D721Med (cell line): ENCODE measurements at regions not wholly inside any gene's neighbourhood (a gene's known extent, or its start where the extent isn't known, plus 50 kb on each side); places are given as distances from the start of the nearest gene placed in this dataset.
A peak's percentile ranks its signal among the peaks of the same experiment; 100 is the strongest.

ENCODE experiments used
- DNase-seq: peaks from one replicate; pipeline ENCODE4 v3.0.0; 2011; ENCODE audit warnings: low spot score; ENCODE audit not compliant: insufficient read length
- FAIRE-seq: peaks from 2 replicates; lab custom pipeline; 2011; peaks lifted over from hg19 to GRCh38; lab: Jason Lieb, UNC
- CTCF ChIP-seq: IDR thresholded peaks from 2 replicates; pipeline ENCODE4 v1.5.1; 2012; ENCODE audit warnings: mild to moderate bottlenecking, control low read depth; ENCODE audit not compliant: insufficient read depth; ENCODE audit errors: missing control alignments

- TF ChIP-seq CTCF: no peak
- DNase-seq (no peak), FAIRE-seq (no peak)
Observed at GRCh38 chr14:71753976-71754375, 178.3 kb upstream of the RGS6 start.

- no peak for DNase-seq
- FAIRE-seq: no peak
- no peak for TF ChIP-seq CTCF
Observed at GRCh38 chr14:71754422-71755095, 177.7 kb upstream of the RGS6 start.

GRCh38 chr14:71758229-71758951 is 173.8 kb upstream of the RGS6 start:
- FAIRE-seq (no peak), DNase-seq (no peak)
- no peak for TF ChIP-seq CTCF

GRCh38 chr14:71762575-71762974 is 169.7 kb upstream of the RGS6 start:
- no peak for TF ChIP-seq CTCF
- FAIRE-seq: no peak
- no peak for DNase-seq

GRCh38 chr14:71764701-71765382 is 167.4 kb upstream of the RGS6 start:
- FAIRE-seq: peak; percentile 79
- TF ChIP-seq CTCF: no peak
- peak; percentile 25 for DNase-seq

- DNase-seq (no peak), FAIRE-seq (no peak)
- TF ChIP-seq CTCF: no peak
Observed at GRCh38 chr14:71765505-71765904, 166.7 kb upstream of the RGS6 start.
